ENCODE measurements at regions not wholly inside any gene's neighbourhood (a gene's known extent, or its start where the extent isn't known, plus 50 kb on each side); places are given as distances from the start of the nearest gene placed in this dataset.

DNA sequence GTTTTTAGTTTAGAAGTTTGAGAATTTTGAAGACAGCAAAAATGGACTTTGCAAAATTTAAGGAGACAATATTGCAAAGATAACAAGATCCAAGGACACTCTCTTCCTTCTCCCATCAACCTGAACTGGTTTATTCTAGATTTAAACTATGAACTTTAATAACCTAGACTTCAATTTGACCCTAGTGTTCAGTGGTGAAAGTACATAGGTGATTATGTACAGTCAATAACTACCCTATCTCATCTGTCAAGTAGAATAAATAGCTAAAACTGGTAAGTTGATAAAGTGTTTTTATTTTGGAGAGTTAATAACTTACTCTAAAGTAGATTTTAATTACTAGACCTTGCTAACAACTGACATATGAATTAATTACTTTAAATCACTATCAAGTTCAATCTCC lies 52.9 kb upstream of the NFE2L2 start:
- TF ChIP-seq CTCF (conservative IDR thresholded peaks at IDR 0.05; ENCODE audit: low read depth, low read length) (no peak), EZH2 (IDR thresholded peaks at IDR 0.05; ENCODE audit: low read length, unreplicated experiment) (no peak), EZH2phosphoT487 (IDR thresholded peaks at IDR 0.05; ENCODE audit: borderline replicate concordance, low read length) (no peak)
